ENCODE measurements at regions not wholly inside any gene's neighbourhood (a gene's known extent, or its start where the extent isn't known, plus 50 kb on each side); places are given as distances from the start of the nearest gene placed in this dataset.
A peak's percentile ranks its signal among the peaks of the same experiment; 100 is the strongest.

GRCh38 chr15:87129916-87130315 lies 1050.2 kb downstream of the AGBL1 start:
- Histone ChIP-seq H3K4me2 (no peak overlapping the region), H3K9ac (no peak overlapping the region), H3K36me3 (no peaks in the 10 kb centered on the region), H3K79me2 (ENCODE audit: low read depth) (no peaks in the 10 kb centered on the region), H3K27ac (no peak overlapping the region), H3K4me3 (no peak overlapping the region), H4K20me1 (ENCODE audit: low read depth) (no peaks in the 10 kb centered on the region), H3K9me3 (ENCODE audit: low read depth) (no peaks in the 10 kb centered on the region), H3K27me3 (no peaks in the 10 kb centered on the region), H3F3A (ENCODE audit: low read depth) (no peaks in the 10 kb centered on the region), H3K4me1 (no peaks in the 10 kb centered on the region), H2AFZ (replicated peaks) (no peak overlapping the region)
- DNase-seq (ENCODE audit: low spot score): no peak
- H3K9me3 Mint-ChIP-seq: no peaks in the 10 kb centered on the region
- H3K27me3 Mint-ChIP-seq (ENCODE audit: insufficient read depth, low read depth): no peaks in the 10 kb centered on the region
- no peak overlapping the region for H3K27ac Mint-ChIP-seq
- no peaks in the 10 kb centered on the region for H3K4me1 Mint-ChIP-seq
- H3K4me3 Mint-ChIP-seq: no peak overlapping the region
- TF ChIP-seq EZH2 (IDR thresholded peaks at IDR 0.05) (no peak), CTCF (IDR thresholded peaks at IDR 0.05) (no peak), EZH2phosphoT487 (IDR thresholded peaks at IDR 0.05) (no peak)
- H3K36me3 Mint-ChIP-seq: no peaks in the 10 kb centered on the region

- Mint-ChIP-seq H3K27ac (no peak overlapping the region), H3K9me3 (no peaks in the 10 kb centered on the region), H3K4me1 (no peaks in the 10 kb centered on the region), H3K27me3 (ENCODE audit: insufficient read depth, low read depth) (peaks cover 4% of the 10 kb centered on the region), H3K4me3 (no peak overlapping the region), H3K36me3 (no peaks in the 10 kb centered on the region)
- H3K36me3 ChIP-seq: no peaks in the 10 kb centered on the region
- no peaks in the 10 kb centered on the region for H3K79me2 ChIP-seq (ENCODE audit: low read depth)
- no peaks in the 10 kb centered on the region for H4K20me1 ChIP-seq (ENCODE audit: low read depth)
- no peak overlapping the region for H3K4me2 ChIP-seq
- no peaks in the 10 kb centered on the region for H3K4me1 ChIP-seq
- no peak overlapping the region for H3K27ac ChIP-seq
- H3K4me3 ChIP-seq: no peak overlapping the region
- DNase-seq (ENCODE audit: low spot score): no peak
- peak overlapping the region; percentile 26 for H2AFZ ChIP-seq (replicated peaks)
- H3K9me3 ChIP-seq (ENCODE audit: low read depth): no peaks in the 10 kb centered on the region
- H3K27me3 ChIP-seq: no peaks in the 10 kb centered on the region
- H3F3A ChIP-seq (ENCODE audit: low read depth): no peaks in the 10 kb centered on the region
- H3K9ac ChIP-seq: no peak overlapping the region
- TF ChIP-seq EZH2 (IDR thresholded peaks at IDR 0.05) (no peak), CTCF (IDR thresholded peaks at IDR 0.05) (no peak), EZH2phosphoT487 (IDR thresholded peaks at IDR 0.05) (no peak)
Observed at GRCh38 chr15:87123676-87124382, 1044.2 kb downstream of the AGBL1 start.

GRCh38 chr15:87121336-87121735 lies 1041.7 kb downstream of the AGBL1 start:
- no peaks in the 10 kb centered on the region for H4K20me1 ChIP-seq (ENCODE audit: low read depth)
- no peak for DNase-seq (ENCODE audit: low spot score)
- H3K79me2 ChIP-seq (ENCODE audit: low read depth): no peaks in the 10 kb centered on the region
- H3K9me3 ChIP-seq (ENCODE audit: low read depth): no peaks in the 10 kb centered on the region
- no peak for TF ChIP-seq EZH2phosphoT487 (IDR thresholded peaks at IDR 0.05)
- no peak for TF ChIP-seq CTCF (IDR thresholded peaks at IDR 0.05)
- no peak for TF ChIP-seq EZH2 (IDR thresholded peaks at IDR 0.05)
- no peak overlapping the region for H3K4me3 ChIP-seq
- H3K27ac Mint-ChIP-seq: no peak overlapping the region
- peaks cover 4% of the 10 kb centered on the region for H3K27me3 Mint-ChIP-seq (ENCODE audit: insufficient read depth, low read depth)
- no peaks in the 10 kb centered on the region for H3K36me3 ChIP-seq
- H3K4me1 ChIP-seq: peaks cover 2% of the 10 kb centered on the region
- H3K9ac ChIP-seq: no peak overlapping the region
- H3K4me2 ChIP-seq: no peak overlapping the region
- no peaks in the 10 kb centered on the region for H3F3A ChIP-seq (ENCODE audit: low read depth)
- H3K36me3 Mint-ChIP-seq: no peaks in the 10 kb centered on the region
- no peaks in the 10 kb centered on the region for H3K27me3 ChIP-seq
- H3K4me1 Mint-ChIP-seq: peaks cover 4% of the 10 kb centered on the region
- H2AFZ ChIP-seq (replicated peaks): no peak overlapping the region
- no peak overlapping the region for H3K27ac ChIP-seq
- no peak overlapping the region for H3K4me3 Mint-ChIP-seq
- H3K9me3 Mint-ChIP-seq: no peaks in the 10 kb centered on the region

Measured in neural progenitor cell (in vitro differentiated cells).